ENCODE measurements at regions not wholly inside any gene's neighbourhood (a gene's known extent, or its start where the extent isn't known, plus 50 kb on each side); places are given as distances from the start of the nearest gene placed in this dataset.

DNA sequence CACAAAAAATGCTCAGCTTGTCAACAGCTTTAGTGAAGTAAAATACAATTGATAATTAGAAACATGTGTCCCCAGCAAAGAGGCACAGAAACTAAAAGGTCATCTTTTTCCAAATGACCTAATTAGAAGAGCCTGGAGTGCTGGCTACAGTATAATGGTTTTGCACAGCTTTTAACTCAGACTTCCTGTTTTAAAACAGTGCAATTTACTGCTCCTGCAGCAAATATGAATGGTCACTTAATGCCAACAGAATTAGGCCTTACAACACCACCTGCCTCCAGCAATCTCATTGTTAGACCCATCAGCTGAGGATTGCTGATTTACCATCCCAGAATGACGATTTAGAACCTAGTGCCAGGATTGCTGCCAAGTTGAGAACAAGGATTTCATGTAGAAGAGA, 239.3 kb downstream of the CETN3 start:
- Histone ChIP-seq H4K20me1 (ENCODE audit: insufficient read depth, low read length) (no peaks in the 10 kb centered on the region; the same call in 1 of the 2 replicates), H3K27ac (ENCODE audit: low read depth, low read length, poor library complexity, severe bottlenecking) (no peak overlapping the region), H2AFZ (ENCODE audit: low read length) (no peak overlapping the region), H3K36me3 (ENCODE audit: insufficient read depth, low read length) (no peaks in the 10 kb centered on the region), H3K9me2 (ENCODE audit: insufficient read depth, low read length) (no peaks in the 10 kb centered on the region), H3K4me3 (ENCODE audit: low read depth, low read length, poor library complexity, severe bottlenecking) (no peak overlapping the region), H3K4me1 (ENCODE audit: insufficient read depth, low read length, poor library complexity, severe bottlenecking) (no peaks in the 10 kb centered on the region), H3K9me3 (ENCODE audit: low read length) (no peaks in the 10 kb centered on the region), H3K4me2 (ENCODE audit: low read length) (no peak overlapping the region), H3K79me2 (ENCODE audit: insufficient read depth, low read depth, low read length) (no peaks in the 10 kb centered on the region)
- DNase-seq (ENCODE audit: low spot score), result no peak
- TF ChIP-seq CTCF (conservative IDR thresholded peaks at IDR 0.05; ENCODE audit: low read length), result no peak
- no peak for TF ChIP-seq EZH2phosphoT487 (IDR thresholded peaks at IDR 0.05; ENCODE audit: borderline replicate concordance, low read depth, low read length)
- BruUV-seq (replicated peaks), result no TSS peak
- intact Hi-C loops (cut with micrococcal nuclease; ENCODE audit: unreplicated experiment), result no loop called here
- ChIA-PET POLR2A (interaction anchor here (0.7 kb wide), 1 partner anchor 86 kb away, joined by 4 read pairs; no protein-coding TSS in a partner anchor), CTCF (ENCODE audit: unreplicated experiment) (no interaction called here)

DNA sequence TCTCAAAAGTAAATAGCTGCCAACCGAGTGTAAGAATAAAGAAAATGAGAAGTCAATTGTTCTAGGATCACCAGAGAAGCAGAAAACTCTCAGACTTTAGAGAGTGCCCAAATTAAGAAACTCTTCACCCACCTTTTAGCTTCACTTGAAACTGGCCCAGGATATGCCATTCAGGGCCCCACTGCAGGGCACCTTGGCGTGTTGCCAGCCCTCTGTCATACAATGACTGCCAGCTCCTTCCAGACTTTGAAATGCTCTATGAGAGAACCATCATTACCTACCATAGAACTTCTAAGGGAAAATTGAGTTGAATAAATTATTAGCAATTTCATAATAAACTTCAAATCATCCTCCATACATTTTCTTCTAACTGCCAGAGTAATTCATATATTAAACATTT, 240.5 kb downstream of the CETN3 start:
- Histone ChIP-seq H3K4me2 (ENCODE audit: low read length) (no peak overlapping the region), H3K36me3 (ENCODE audit: insufficient read depth, low read length) (no peaks in the 10 kb centered on the region), H3K79me2 (ENCODE audit: insufficient read depth, low read depth, low read length) (no peaks in the 10 kb centered on the region), H3K27ac (ENCODE audit: low read depth, low read length, poor library complexity, severe bottlenecking) (no peak overlapping the region), H3K9me2 (ENCODE audit: insufficient read depth, low read length) (no peaks in the 10 kb centered on the region), H4K20me1 (ENCODE audit: insufficient read depth, low read length) (no peaks in the 10 kb centered on the region; the same call in 1 of the 2 replicates), H2AFZ (ENCODE audit: low read length) (no peak overlapping the region), H3K9me3 (ENCODE audit: low read length) (no peaks in the 10 kb centered on the region), H3K4me1 (ENCODE audit: insufficient read depth, low read length, poor library complexity, severe bottlenecking) (no peaks in the 10 kb centered on the region), H3K4me3 (ENCODE audit: low read depth, low read length, poor library complexity, severe bottlenecking) (no peak overlapping the region)
- DNase-seq (ENCODE audit: low spot score), result no peak
- no TSS peak for BruUV-seq (replicated peaks)
- TF ChIP-seq EZH2phosphoT487 (IDR thresholded peaks at IDR 0.05; ENCODE audit: borderline replicate concordance, low read depth, low read length) (no peak), CTCF (conservative IDR thresholded peaks at IDR 0.05; ENCODE audit: low read length) (no peak)
- intact Hi-C loops (cut with micrococcal nuclease; ENCODE audit: unreplicated experiment), result no loop called here
- ChIA-PET POLR2A (interaction anchor here (0.7 kb wide), 1 partner anchor 1658 kb away, joined by 4 read pairs; no protein-coding TSS in a partner anchor), CTCF (ENCODE audit: unreplicated experiment) (no interaction called here)

DNA sequence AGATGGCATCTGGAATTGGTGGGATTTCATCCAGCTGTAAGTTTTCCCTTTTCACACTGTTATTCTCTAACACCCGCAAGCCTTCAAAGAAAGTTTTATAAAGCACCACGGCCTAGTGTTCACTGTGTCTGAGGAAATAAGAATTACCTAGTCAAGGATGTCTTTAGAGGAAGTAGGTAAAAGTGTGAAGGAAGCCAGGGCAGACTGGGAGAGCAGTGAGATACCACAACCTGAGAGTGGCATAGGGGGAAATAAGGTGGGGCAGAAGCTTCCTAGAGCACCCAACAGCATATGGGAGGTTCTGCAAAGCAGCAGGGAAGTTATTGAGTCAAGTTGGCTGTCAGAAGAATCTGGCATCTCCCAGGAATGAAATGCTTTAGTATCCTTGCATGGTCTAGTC, 241.2 kb downstream of the CETN3 start:
- no TSS peak for BruUV-seq (replicated peaks)
- H4K20me1 ChIP-seq (ENCODE audit: insufficient read depth, low read length), result no peaks in the 10 kb centered on the region; the same call in 1 of the 2 replicates
- no peak overlapping the region for H3K4me2 ChIP-seq (ENCODE audit: low read length)
- H3K4me3 ChIP-seq (ENCODE audit: low read depth, low read length, poor library complexity, severe bottlenecking), result no peak overlapping the region
- H3K79me2 ChIP-seq (ENCODE audit: insufficient read depth, low read depth, low read length), result no peaks in the 10 kb centered on the region
- no peak overlapping the region for H3K27ac ChIP-seq (ENCODE audit: low read depth, low read length, poor library complexity, severe bottlenecking)
- no peaks in the 10 kb centered on the region for H3K36me3 ChIP-seq (ENCODE audit: insufficient read depth, low read length)
- TF ChIP-seq EZH2phosphoT487 (IDR thresholded peaks at IDR 0.05; ENCODE audit: borderline replicate concordance, low read depth, low read length) (no peak), CTCF (conservative IDR thresholded peaks at IDR 0.05; ENCODE audit: low read length) (no peak)
- H3K9me2 ChIP-seq (ENCODE audit: insufficient read depth, low read length), result no peaks in the 10 kb centered on the region
- H3K9me3 ChIP-seq (ENCODE audit: low read length), result no peaks in the 10 kb centered on the region
- no peaks in the 10 kb centered on the region for H3K4me1 ChIP-seq (ENCODE audit: insufficient read depth, low read length, poor library complexity, severe bottlenecking)
- ChIA-PET POLR2A (no interaction called here), CTCF (ENCODE audit: unreplicated experiment) (no interaction called here)
- H2AFZ ChIP-seq (ENCODE audit: low read length), result no peak overlapping the region
- intact Hi-C loops (cut with micrococcal nuclease; ENCODE audit: unreplicated experiment), result no loop called here
- no peak for DNase-seq (ENCODE audit: low spot score)

Data from OCI-LY7 (cell line).